Cardiac fibroblast (primary cell): ENCODE measurements at regions not wholly inside any gene's neighbourhood (a gene's known extent, or its start where the extent isn't known, plus 50 kb on each side); places are given as distances from the start of the nearest gene placed in this dataset.
A peak's percentile ranks its signal among the peaks of the same experiment; 100 is the strongest.

ENCODE experiments used
- DNase-seq, 2 donors: peaks; one replicate each; pipeline versions ENCODE4 v3.0.0 to v3.0.0-alpha.2; 2010; ENCODE audit warnings: low read depth in 2 of 2
- H3K4me3 ChIP-seq, 2 donors: replicated peaks in 1 of 2; 1 replicate in 1 of 2; 2 replicates in 1 of 2; pipeline ENCODE4 v1.5.1; 2011; ENCODE audit warnings: low read depth in 2 of 2, low read length in 2 of 2, mild to moderate bottlenecking in 2 of 2, moderate library complexity in 1 of 2
- CTCF ChIP-seq: IDR thresholded peaks from one replicate; pipeline ENCODE4 v1.5.1; 2011; ENCODE audit warnings: low read depth, mild to moderate bottlenecking, low read length, inconsistent platforms

GRCh38 chr11:45580399-45580798 is 85.0 kb downstream of the CHST1 start:
- H3K4me3 ChIP-seq, result no peak overlapping the region
- peak; percentile 50 to 62 for DNase-seq

GRCh38 chr11:45578316-45578715 is 87.1 kb downstream of the CHST1 start:
- TF ChIP-seq CTCF, result no peak
- DNase-seq, result no peak
- H3K4me3 ChIP-seq, result no peak overlapping the region

More at GRCh38 chr11:45580399-45580798, 85.0 kb downstream of the CHST1 start:
- no peak for TF ChIP-seq CTCF

GRCh38 chr11:45577752-45578151 is 87.7 kb downstream of the CHST1 start:
- H3K4me3 ChIP-seq, result no peak overlapping the region
- DNase-seq, result no peak
- TF ChIP-seq CTCF, result no peak

GRCh38 chr11:45576461-45577215 is 88.8 kb downstream of the CHST1 start:
- DNase-seq, result peak in 1 of 2 donors; percentile 23
- no peak overlapping the region for H3K4me3 ChIP-seq
- TF ChIP-seq CTCF, result no peak

GRCh38 chr11:45573728-45574127 is 91.7 kb downstream of the CHST1 start:
- TF ChIP-seq CTCF, result no peak
- DNase-seq, result no peak
- H3K4me3 ChIP-seq, result no peak overlapping the region

- DNase-seq, result no peak
- no peak for TF ChIP-seq CTCF
- H3K4me3 ChIP-seq, result no peak overlapping the region
Measured at GRCh38 chr11:45572354-45573123, 92.9 kb downstream of the CHST1 start.
